ENCODE measurements at regions not wholly inside any gene's neighbourhood (a gene's known extent, or its start where the extent isn't known, plus 50 kb on each side); places are given as distances from the start of the nearest gene placed in this dataset.

- no peak for TF ChIP-seq FOXK2 (IDR thresholded peaks at IDR 0.05)
- no peak for TF ChIP-seq SUZ12 (IDR thresholded peaks at IDR 0.05)
- no peak for TF ChIP-seq SP1 (IDR thresholded peaks at IDR 0.05)
- no peak for TF ChIP-seq BHLHE40 (IDR thresholded peaks at IDR 0.05; ENCODE audit: borderline replicate concordance)
- TF ChIP-seq TARDBP (IDR thresholded peaks at IDR 0.05): no peak
Observed at GRCh38 chr5:115452083-115452482, 92.5 kb downstream of the FEM1C start.

Data from HEK293T (cell line).